H9 (cell line): ENCODE measurements at regions not wholly inside any gene's neighbourhood (a gene's known extent, or its start where the extent isn't known, plus 50 kb on each side); places are given as distances from the start of the nearest gene placed in this dataset.

Experiments
- DNase-seq: peaks from one replicate; pipeline ENCODE4 v3.0.0-alpha.2; 2017
- H2AFZ ChIP-seq: one replicate; pipeline ENCODE4 v1.6.1; 2013; ENCODE audit warnings: mild to moderate bottlenecking, low read length, control low read depth, moderate library complexity
- H2AK5ac ChIP-seq: 2 replicates; pipeline ENCODE4 v1.6.1; 2013; ENCODE audit warnings: low read length, control low read depth, mixed read lengths; ENCODE audit not compliant: insufficient read length
- H2BK120ac ChIP-seq: one replicate; pipeline ENCODE4 v1.6.1; 2013; ENCODE audit warnings: low read depth, mild to moderate bottlenecking, low read length, control low read depth, inconsistent platforms; ENCODE audit not compliant: poor library complexity, severe bottlenecking
- H2BK12ac ChIP-seq: 2 replicates; pipeline ENCODE4 v1.6.1; 2013; ENCODE audit warnings: low read length, control low read depth, mixed read lengths, low read depth; ENCODE audit not compliant: insufficient read length
- H2BK15ac ChIP-seq: 2 replicates; pipeline ENCODE4 v1.6.1; 2013; ENCODE audit warnings: low read depth, low read length, control low read depth
- H2BK20ac ChIP-seq: one replicate; pipeline ENCODE4 v1.6.1; 2013; ENCODE audit warnings: low read depth, mild to moderate bottlenecking, low read length, control low read depth, inconsistent platforms; ENCODE audit not compliant: poor library complexity, severe bottlenecking
- H2BK5ac ChIP-seq: 2 replicates; pipeline ENCODE4 v1.6.1; 2013; ENCODE audit warnings: low read length, control low read depth, mixed read lengths; ENCODE audit not compliant: insufficient read length
- H3K14ac ChIP-seq: 2 replicates; pipeline ENCODE4 v1.6.1; 2013; ENCODE audit warnings: low read length, control low read depth; ENCODE audit not compliant: insufficient read depth
- H3K18ac ChIP-seq: 2 replicates; pipeline ENCODE4 v1.6.1; 2013; ENCODE audit warnings: low read depth, mild to moderate bottlenecking, mixed read lengths, low read length, control low read depth; ENCODE audit not compliant: insufficient read length
- H3K23ac ChIP-seq: 2 replicates; pipeline ENCODE4 v1.6.1; 2013; ENCODE audit warnings: low read length, control low read depth, mixed read lengths, low read depth; ENCODE audit not compliant: insufficient read length
- H3K23me2 ChIP-seq: 2 replicates; pipeline ENCODE4 v1.6.1; 2013; ENCODE audit warnings: low read depth, mild to moderate bottlenecking, mixed read lengths, low read length, control low read depth; ENCODE audit not compliant: insufficient read length, poor library complexity, severe bottlenecking
- H3K27ac ChIP-seq: 2 replicates; pipeline ENCODE4 v1.5.1; 2013; ENCODE audit warnings: low read length, control low read depth, mixed read lengths, low read depth; ENCODE audit not compliant: insufficient read length
- H3K27me3 ChIP-seq: 2 replicates; pipeline ENCODE4 v1.6.1; 2013; ENCODE audit warnings: low read length, control low read depth, inconsistent platforms; ENCODE audit not compliant: insufficient read depth
- H3K4ac ChIP-seq: 2 replicates; pipeline ENCODE4 v1.6.1; 2013; ENCODE audit warnings: low read depth, mild to moderate bottlenecking, control low read depth, inconsistent platforms, low read length, moderate library complexity
- H3K4me1 ChIP-seq: 2 replicates; pipeline ENCODE4 v1.6.1; 2013; ENCODE audit warnings: low read length, control low read depth, inconsistent platforms; ENCODE audit not compliant: insufficient read depth
- H3K4me2 ChIP-seq: 2 replicates; pipeline ENCODE4 v1.6.1; 2013; ENCODE audit warnings: low read length, control low read depth, mixed read lengths; ENCODE audit not compliant: insufficient read length, insufficient read depth
- H3K56ac ChIP-seq: 2 replicates; pipeline ENCODE4 v1.6.1; 2013; ENCODE audit warnings: low read depth, mild to moderate bottlenecking, mixed read lengths, low read length, control low read depth; ENCODE audit not compliant: insufficient read length
- H3K79me1 ChIP-seq: 2 replicates; pipeline ENCODE4 v1.6.1; 2013; ENCODE audit warnings: low read depth, mild to moderate bottlenecking, moderate library complexity, low read length, control low read depth, inconsistent platforms; ENCODE audit not compliant: insufficient read depth, poor library complexity, severe bottlenecking
- H3K79me2 ChIP-seq: 2 replicates; pipeline ENCODE4 v1.6.1; 2013; ENCODE audit warnings: low read length, control low read depth, inconsistent platforms; ENCODE audit not compliant: insufficient read depth
- H3K9ac ChIP-seq: 2 replicates; pipeline ENCODE4 v1.6.1; 2013; ENCODE audit warnings: low read length, control low read depth, mixed read lengths; ENCODE audit not compliant: insufficient read length; ENCODE audit errors: extremely low read depth
- H3K9me3 ChIP-seq: one replicate; pipeline ENCODE4 v1.6.1; 2013; ENCODE audit warnings: low read depth, low read length, inconsistent platforms; ENCODE audit not compliant: control insufficient read depth
- H3T11ph ChIP-seq: one replicate; pipeline ENCODE4 v1.6.1; 2013; ENCODE audit warnings: mild to moderate bottlenecking, low read length, control low read depth, inconsistent platforms
- H4K20me1 ChIP-seq: one replicate; pipeline ENCODE4 v1.6.1; 2013; ENCODE audit not compliant: control insufficient read depth, insufficient read length, insufficient read depth
- H4K5ac ChIP-seq: 2 replicates; pipeline ENCODE4 v1.6.1; 2013; ENCODE audit warnings: low read depth, mild to moderate bottlenecking, mixed read lengths, low read length, control low read depth; ENCODE audit not compliant: insufficient read length
- H4K8ac ChIP-seq: replicated peaks from 2 replicates; pipeline ENCODE4 v1.6.1; 2013; ENCODE audit warnings: low read length, control low read depth, mixed read lengths, low read depth; ENCODE audit not compliant: insufficient read length
- H4K91ac ChIP-seq: 2 replicates; pipeline ENCODE4 v1.6.1; 2013; ENCODE audit warnings: low read depth, mild to moderate bottlenecking, moderate library complexity, mixed read lengths, low read length, control low read depth; ENCODE audit not compliant: insufficient read length
- H3K27ac Mint-ChIP-seq, 3 experiments: 2 replicates in 2 of 3; 3 replicates in 1 of 3; pipeline ENCODE4 v1.8.0; 2020 to 2021; ENCODE audit warnings: mixed read lengths in 3 of 3, mild to moderate bottlenecking in 1 of 3, moderate library complexity in 1 of 3
- H3K27me3 Mint-ChIP-seq: 2 replicates; pipeline ENCODE4 v1.8.0; 2021; ENCODE audit warnings: low read depth, mild to moderate bottlenecking, moderate library complexity, mixed read lengths
- H3K36me3 Mint-ChIP-seq, 3 experiments: 2 replicates in 2 of 3; 3 replicates in 1 of 3; pipeline ENCODE4 v1.8.0; 2020 to 2021; ENCODE audit warnings: low read depth in 3 of 3, mixed read lengths in 3 of 3; ENCODE audit not compliant: insufficient read depth in 1 of 3
- H3K4me1 Mint-ChIP-seq, 2 experiments: 2 replicates each; pipeline ENCODE4 v1.8.0; 2020; ENCODE audit warnings: mixed read lengths in 2 of 2
- H3K4me3 Mint-ChIP-seq, 2 experiments: 2 replicates in 1 of 2; 3 replicates in 1 of 2; pipeline ENCODE4 v1.8.0; 2020 to 2021; ENCODE audit warnings: mild to moderate bottlenecking in 2 of 2, mixed read lengths in 2 of 2, moderate library complexity in 1 of 2
- H3K9me3 Mint-ChIP-seq, 2 experiments: 2 replicates in 1 of 2; 3 replicates in 1 of 2; pipeline ENCODE4 v1.8.0; 2020; ENCODE audit warnings: mild to moderate bottlenecking in 2 of 2, mixed read lengths in 2 of 2, moderate library complexity in 1 of 2
- WGBS: extraction: QIAGEN DNeasy Blood & Tissue Kit; methylation state at CpG from one replicate; pipeline ENCODE4 v1.1.7; 2013; ENCODE audit warnings: missing lambda C conversion rate, low lambda C conversion rate, mixed read lengths; ENCODE audit not compliant: insufficient read length; ENCODE audit errors: extremely low coverage; 5-methylcytosine and 5-hydroxymethylcytosine counted together
- TF ChIP-seq, protein P1 (sequence below): fragments of 200-600 bp; sonication (generic); conservative IDR thresholded peaks from 3 replicates; pipeline ENCODE4 v1.8.0; 2021; ENCODE audit warnings: antibody characterized with exemption, mild to moderate bottlenecking

- TF ChIP-seq, protein P1, sequence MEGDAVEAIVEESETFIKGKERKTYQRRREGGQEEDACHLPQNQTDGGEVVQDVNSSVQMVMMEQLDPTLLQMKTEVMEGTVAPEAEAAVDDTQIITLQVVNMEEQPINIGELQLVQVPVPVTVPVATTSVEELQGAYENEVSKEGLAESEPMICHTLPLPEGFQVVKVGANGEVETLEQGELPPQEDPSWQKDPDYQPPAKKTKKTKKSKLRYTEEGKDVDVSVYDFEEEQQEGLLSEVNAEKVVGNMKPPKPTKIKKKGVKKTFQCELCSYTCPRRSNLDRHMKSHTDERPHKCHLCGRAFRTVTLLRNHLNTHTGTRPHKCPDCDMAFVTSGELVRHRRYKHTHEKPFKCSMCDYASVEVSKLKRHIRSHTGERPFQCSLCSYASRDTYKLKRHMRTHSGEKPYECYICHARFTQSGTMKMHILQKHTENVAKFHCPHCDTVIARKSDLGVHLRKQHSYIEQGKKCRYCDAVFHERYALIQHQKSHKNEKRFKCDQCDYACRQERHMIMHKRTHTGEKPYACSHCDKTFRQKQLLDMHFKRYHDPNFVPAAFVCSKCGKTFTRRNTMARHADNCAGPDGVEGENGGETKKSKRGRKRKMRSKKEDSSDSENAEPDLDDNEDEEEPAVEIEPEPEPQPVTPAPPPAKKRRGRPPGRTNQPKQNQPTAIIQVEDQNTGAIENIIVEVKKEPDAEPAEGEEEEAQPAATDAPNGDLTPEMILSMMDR: no peak
- Histone ChIP-seq H3K23ac (no peak overlapping the region), H3K18ac (no peak overlapping the region), H3K79me2 (no peaks in the 10 kb centered on the region), H3K27ac (no peak overlapping the region), H4K91ac (no peak overlapping the region), H2AFZ (no peak overlapping the region), H2BK20ac (no peak overlapping the region), H2AK5ac (no peak overlapping the region), H2BK15ac (no peak overlapping the region), H3K9ac (no peak overlapping the region), H3K27me3 (no peaks in the 10 kb centered on the region), H3K79me1 (no peaks in the 10 kb centered on the region), H3K14ac (no peak overlapping the region), H3K9me3 (no peaks in the 10 kb centered on the region), H3K4me1 (peaks cover 7% of the 10 kb centered on the region; the same call in 1 of the 2 replicates), H3K56ac (no peak overlapping the region), H4K8ac (no peak overlapping the region), H3K4me2 (no peak overlapping the region), H2BK120ac (no peak overlapping the region), H3K4ac (no peak overlapping the region), H2BK12ac (no peak overlapping the region), H4K20me1 (no peaks in the 10 kb centered on the region), H2BK5ac (no peak overlapping the region), H3T11ph (no peak overlapping the region), H4K5ac (no peak overlapping the region), H3K23me2 (no peaks in the 10 kb centered on the region)
- no peak overlapping the region for H3K27ac Mint-ChIP-seq
- H3K36me3 Mint-ChIP-seq: no peaks in the 10 kb centered on the region
- H3K9me3 Mint-ChIP-seq: no peaks in the 10 kb centered on the region
- WGBS: no CpG with 5 or more reads among the region's 17 CpGs
- peaks cover 41 to 50% of the 10 kb centered on the region in 2 experiments for H3K4me1 Mint-ChIP-seq
- peaks cover 3% of the 10 kb centered on the region for H3K27me3 Mint-ChIP-seq
- DNase-seq: no peak
- H3K4me3 Mint-ChIP-seq: no peak overlapping the region
Observed at GRCh38 chr10:128694851-128695725, 568.9 kb upstream of the MKI67 start.
